Coronary artery (tissue), 2 donors: ENCODE measurements at regions not wholly inside any gene's neighbourhood (a gene's known extent, or its start where the extent isn't known, plus 50 kb on each side); places are given as distances from the start of the nearest gene placed in this dataset.

ENCODE experiments used
- DNase-seq: peaks from one replicate; pipeline ENCODE4 v3.0.0-alpha.2; 2017; ENCODE audit warnings: low spot score
- H3K27ac ChIP-seq, 2 donors: fragments of 200-600 bp; sonication (generic); one replicate each; pipeline ENCODE4 v1.5.1; 2016 to 2019
- H3K4me3 ChIP-seq: fragments of 200-600 bp; sonication (generic); 2 replicates; pipeline ENCODE4 v1.5.1; 2016; ENCODE audit warnings: mild to moderate bottlenecking, moderate library complexity
- CTCF ChIP-seq: fragments of 200-600 bp; sonication (generic); IDR thresholded peaks from one replicate; pipeline ENCODE4 v1.5.1; 2019; ENCODE audit warnings: antibody characterized with exemption

DNA sequence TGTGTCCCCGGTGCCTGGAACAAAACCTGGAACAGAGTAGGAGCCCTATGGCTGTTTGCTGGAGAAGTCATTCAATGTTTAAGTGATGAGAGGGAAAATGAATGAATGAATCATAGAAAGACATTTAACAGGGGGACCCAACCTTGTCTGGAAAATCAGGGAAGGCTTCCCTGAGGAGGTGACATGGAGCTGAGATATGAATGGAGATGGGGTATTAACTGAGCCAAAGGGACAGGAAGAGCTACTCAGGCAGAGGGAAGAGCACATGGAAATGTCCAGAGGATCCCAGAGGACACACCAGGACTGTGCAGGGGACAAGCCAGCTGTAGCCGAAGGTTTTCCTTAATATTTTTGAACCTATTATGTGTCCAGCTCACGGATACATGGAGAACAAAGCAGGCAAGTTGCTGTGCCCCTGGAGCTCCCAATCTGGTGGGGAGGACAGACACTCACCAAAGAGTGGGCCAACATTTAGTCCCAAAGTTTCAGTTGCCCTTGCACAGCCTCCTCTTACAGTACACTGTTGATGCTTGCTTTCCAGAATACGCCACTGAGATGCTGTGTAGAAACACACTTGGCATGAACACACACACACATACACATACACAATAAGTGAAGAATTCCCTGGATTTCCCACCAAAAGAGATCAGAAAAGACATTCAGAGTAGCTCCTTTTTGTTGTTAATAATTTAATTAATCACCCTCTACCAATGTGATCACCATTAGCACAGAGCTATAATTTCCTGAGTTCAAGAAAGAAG lies 77.0 kb upstream of the PTPN1 start:
- H3K4me3 ChIP-seq, result no peak overlapping the region
- no peak for TF ChIP-seq CTCF
- no peak overlapping the region for H3K27ac ChIP-seq
- DNase-seq, result no peak

GRCh38 chr20:50434321-50434652 lies 75.9 kb upstream of the PTPN1 start:
- no peak for TF ChIP-seq CTCF
- DNase-seq, result no peak
- no peak overlapping the region for H3K4me3 ChIP-seq
- H3K27ac ChIP-seq, result no peak overlapping the region

- Histone ChIP-seq H3K4me3 (no peak overlapping the region), H3K27ac (no peak overlapping the region)
- TF ChIP-seq CTCF, result no peak
- no peak for DNase-seq
Measured at GRCh38 chr20:50434653-50435396, 75.4 kb upstream of the PTPN1 start.

- H3K27ac ChIP-seq, result no peak overlapping the region
- no peak overlapping the region for H3K4me3 ChIP-seq
- DNase-seq, result no peak
- no peak for TF ChIP-seq CTCF
Measured at GRCh38 chr20:50435397-50436051, 74.7 kb upstream of the PTPN1 start.

DNA sequence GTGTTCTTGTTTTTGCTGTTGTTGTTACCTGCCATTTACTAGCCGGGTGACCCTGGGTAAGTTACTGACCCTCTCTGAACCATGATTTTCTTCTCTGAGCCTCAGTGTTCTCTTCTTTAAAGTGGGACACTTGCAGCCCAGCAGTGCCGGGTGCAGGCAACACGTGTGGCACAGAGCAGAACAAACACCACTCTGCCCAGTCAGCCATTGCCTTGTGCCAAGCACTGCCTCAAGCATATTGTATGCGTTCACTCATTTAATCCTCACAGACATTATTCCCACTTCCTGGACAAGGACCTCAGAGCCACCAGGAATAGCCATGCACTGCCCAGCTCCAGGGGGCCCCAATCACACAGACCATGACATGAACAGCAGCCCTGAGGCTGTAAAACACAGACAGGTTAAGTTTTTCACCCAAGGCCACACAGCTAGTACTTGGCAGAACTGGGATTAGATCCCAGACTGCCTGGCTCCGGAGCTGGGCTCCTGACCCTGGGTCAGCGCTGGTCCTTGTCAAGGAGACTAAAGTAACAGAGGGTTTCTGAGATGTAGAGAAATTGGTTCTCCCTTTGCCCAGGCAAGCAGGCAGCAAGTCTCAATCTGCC lies 74.0 kb upstream of the PTPN1 start:
- no peak for TF ChIP-seq CTCF
- no peak overlapping the region for H3K4me3 ChIP-seq
- no peak for DNase-seq
- no peak overlapping the region for H3K27ac ChIP-seq

- no peak overlapping the region for H3K27ac ChIP-seq
- TF ChIP-seq CTCF, result no peak
- H3K4me3 ChIP-seq, result no peak overlapping the region
- DNase-seq, result no peak
Measured at GRCh38 chr20:50436696-50437095, 73.5 kb upstream of the PTPN1 start.
